Endothelial cell of umbilical vein (primary cell): ENCODE measurements at regions not wholly inside any gene's neighbourhood (a gene's known extent, or its start where the extent isn't known, plus 50 kb on each side); places are given as distances from the start of the nearest gene placed in this dataset.

Experiments used
- BruUV-seq: library from RNA; stranded (reverse); fragments of 400-500 nt; replicated peaks from 2 replicates; lab custom pipeline; 2021; lab: Mats Ljungman, UMichigan
- CTCF ChIA-PET: fragments of 300-600, 350-600 bp; sonication (Branson Sonifier 250); formaldehyde crosslinking; loops from one replicate; lab custom pipeline; 2021; ENCODE audit warnings: antibody characterized with exemption, inconsistent platforms; lab: Charles Lee
- POLR2A ChIA-PET: fragments of 300-600, 350-600 bp; sonication (Branson Sonifier 250); formaldehyde crosslinking; loops from one replicate; lab custom pipeline; 2021; ENCODE audit warnings: antibody characterized with exemption, inconsistent platforms; lab: Charles Lee
- DNase-seq: peaks from one replicate; pipeline ENCODE4 v3.0.0-alpha.2; 2011; ENCODE audit warnings: low read depth, low spot score
- FAIRE-seq: peaks from 2 replicates; lab custom pipeline; 2011; peaks lifted over from hg19 to GRCh38; lab: Jason Lieb, UNC
- H2AFZ ChIP-seq: 2 replicates; pipeline ENCODE4 v1.6.0; 2012; ENCODE audit warnings: low read depth, low read length, control low read depth, inconsistent platforms
- H3K27ac ChIP-seq: 2 replicates; pipeline ENCODE4 v1.5.1; 2011; ENCODE audit warnings: low read depth, mild to moderate bottlenecking, control low read depth, low read length, moderate library complexity; ENCODE audit not compliant: insufficient read depth
- H3K27me3 ChIP-seq, 2 experiments: 2 replicates each; pipeline versions ENCODE4 v1.6.0 to v1.6.1; 2011; ENCODE audit warnings: low read length in 2 of 2, mixed read lengths in 1 of 2; ENCODE audit not compliant: control insufficient read depth in 2 of 2, insufficient read depth in 2 of 2
- H3K36me3 ChIP-seq, 2 experiments: 2 replicates in 1 of 2; 3 replicates in 1 of 2; pipeline ENCODE4 v1.5.1; 2011; ENCODE audit warnings: low read length in 2 of 2, mild to moderate bottlenecking in 1 of 2, moderate library complexity in 1 of 2; ENCODE audit not compliant: control insufficient read depth in 2 of 2, insufficient read depth in 2 of 2; ENCODE audit errors: extremely low read depth in 1 of 2
- H3K4me1 ChIP-seq: 3 replicates; pipeline ENCODE4 v1.5.1; 2011; ENCODE audit warnings: mild to moderate bottlenecking, low read length; ENCODE audit not compliant: control insufficient read depth, insufficient read depth; ENCODE audit errors: extremely low read depth
- H3K4me2 ChIP-seq: 2 replicates; pipeline ENCODE4 v1.6.1; 2011; ENCODE audit warnings: low read length, control low read depth, mixed read lengths; ENCODE audit not compliant: insufficient read depth
- H3K4me3 ChIP-seq, 3 experiments: fragments of 200-600 bp in 1 of 3; sonication (generic), shearing (Covaris generic) in 1 of 3; replicated peaks in 1 of 3; 2 replicates each; pipeline ENCODE4 v1.5.1; 2011 to 2016; ENCODE audit warnings: control low read depth in 3 of 3, low read length in 3 of 3, mild to moderate bottlenecking in 2 of 3, inconsistent platforms in 1 of 3, low read depth in 1 of 3, moderate library complexity in 1 of 3; ENCODE audit not compliant: insufficient read depth in 1 of 3
- H3K79me2 ChIP-seq: 2 replicates; pipeline ENCODE4 v1.6.0; 2012; ENCODE audit warnings: low read length, inconsistent platforms; ENCODE audit not compliant: control insufficient read depth, insufficient read depth
- H3K9ac ChIP-seq: replicated peaks from 2 replicates; pipeline ENCODE3; 2011; ENCODE audit warnings: low read length, control low read depth; ENCODE audit not compliant: insufficient read depth; ENCODE audit errors: extremely low read depth
- H3K9me1 ChIP-seq: replicated peaks from 3 replicates; pipeline ENCODE4 v1.6.0; 2011; ENCODE audit warnings: mild to moderate bottlenecking, low read length; ENCODE audit not compliant: control insufficient read depth, insufficient read depth; ENCODE audit errors: extremely low read depth
- H3K9me3 ChIP-seq: replicated peaks from 2 replicates; pipeline ENCODE4 v1.5.1; 2012; ENCODE audit warnings: low read length, inconsistent platforms; ENCODE audit not compliant: control insufficient read depth, insufficient read depth
- H4K20me1 ChIP-seq: replicated peaks from 2 replicates; pipeline ENCODE3; 2011; ENCODE audit warnings: mild to moderate bottlenecking, low read length; ENCODE audit not compliant: control insufficient read depth, insufficient read depth; ENCODE audit errors: extremely low read depth
- CTCF ChIP-seq, 2 donors: IDR thresholded peaks; 1 replicate in 1 of 2; 2 replicates in 1 of 2; pipeline ENCODE4 v1.5.1; 2011; ENCODE audit warnings: low read length in 2 of 2, mild to moderate bottlenecking in 2 of 2, moderate library complexity in 2 of 2, control low read depth in 1 of 2, inconsistent platforms in 1 of 2, low read depth in 1 of 2; ENCODE audit not compliant: insufficient read depth in 1 of 2; ENCODE audit errors: extremely low read depth in 1 of 2
- EZH2 ChIP-seq: IDR thresholded peaks from 2 replicates; pipeline ENCODE4 v1.6.1; 2012; ENCODE audit warnings: borderline replicate concordance, low read depth, mild to moderate bottlenecking, moderate library complexity, low read length, inconsistent platforms; ENCODE audit not compliant: severe bottlenecking
- FOS ChIP-seq: IDR thresholded peaks from 2 replicates; pipeline ENCODE4 v1.6.1; 2011; ENCODE audit warnings: mild to moderate bottlenecking, low read length, moderate library complexity, borderline replicate concordance; ENCODE audit not compliant: insufficient read depth
- GATA2 ChIP-seq: IDR thresholded peaks from 2 replicates; pipeline ENCODE4 v1.7.0; 2011; ENCODE audit warnings: low read depth, mild to moderate bottlenecking, moderate library complexity, mixed read lengths, low read length; ENCODE audit not compliant: insufficient read length, insufficient read depth
- JUN ChIP-seq: IDR thresholded peaks from 2 replicates; pipeline ENCODE4 v1.6.1; 2011; ENCODE audit warnings: borderline replicate concordance, low read depth; ENCODE audit not compliant: insufficient read length, insufficient read depth
- MYC ChIP-seq: IDR thresholded peaks from one replicate; pipeline ENCODE4 v1.6.1; 2011; ENCODE audit warnings: mild to moderate bottlenecking, low read depth, low read length
- POLR2A ChIP-seq: IDR thresholded peaks from 2 replicates; pipeline ENCODE4 v1.6.1; 2012; ENCODE audit warnings: low read depth, mild to moderate bottlenecking, control low read depth, low read length
- POLR2AphosphoS5 ChIP-seq: IDR thresholded peaks from 2 replicates; pipeline ENCODE4 v1.6.1; 2012; ENCODE audit warnings: low read depth, mild to moderate bottlenecking, control low read depth, low read length, moderate library complexity; ENCODE audit not compliant: insufficient read depth
- dilution Hi-C: fragments of 300-500 bp; cut with MboI; formaldehyde crosslinking; loops from one replicate; pipeline ENCODE4 v1.15.0; 2019; ENCODE audit warnings: low sequenced_read_pairs; ENCODE audit not compliant: extremely low pct_ligation_motif_present
- intact Hi-C: fragments of 100-400 bp; cut with micrococcal nuclease; formaldehyde crosslinking; loops from one replicate; pipeline ENCODE4 v1.10.0; 2022
- TF ChIP-seq, protein P1 (sequence below): IDR thresholded peaks from 2 replicates; pipeline ENCODE4 v1.6.1; 2011; ENCODE audit not compliant: insufficient read depth, insufficient read length

GRCh38 chr4:179328627-179329026 lies 1886.4 kb upstream of the AGA start:
- POLR2A ChIA-PET, result no interaction called here
- no peak overlapping the region for H3K9ac ChIP-seq
- H3K36me3 ChIP-seq, result no peaks in the 10 kb centered on the region
- CTCF ChIA-PET, result no interaction called here
- DNase-seq, result no peak
- H3K4me1 ChIP-seq, result no peaks in the 10 kb centered on the region
- no peak overlapping the region for H2AFZ ChIP-seq
- no peak for FAIRE-seq
- intact Hi-C loops, result no loop called here
- H3K9me3 ChIP-seq, result peaks cover 7% of the 10 kb centered on the region
- H3K4me3 ChIP-seq, result no peak overlapping the region
- H3K4me2 ChIP-seq, result no peak overlapping the region
- TF ChIP-seq POLR2AphosphoS5 (no peak), CTCF (IDR thresholded peaks at IDR 0.05; ENCODE audit: extremely low read depth in 1 of 2, insufficient read depth in 1 of 2, low read depth in 1 of 2, low read length in 2 of 2) (no peak), JUN (no peak), MYC (no peak), EZH2 (no peak), POLR2A (no peak), FOS (no peak), GATA2 (no peak)
- TF ChIP-seq, protein P1, sequence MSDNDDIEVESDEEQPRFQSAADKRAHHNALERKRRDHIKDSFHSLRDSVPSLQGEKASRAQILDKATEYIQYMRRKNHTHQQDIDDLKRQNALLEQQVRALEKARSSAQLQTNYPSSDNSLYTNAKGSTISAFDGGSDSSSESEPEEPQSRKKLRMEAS, result no peak
- H3K27ac ChIP-seq, result no peak overlapping the region
- no peaks in the 10 kb centered on the region for H3K27me3 ChIP-seq
- H3K79me2 ChIP-seq, result no peaks in the 10 kb centered on the region
- H3K9me1 ChIP-seq, result no peaks in the 10 kb centered on the region
- BruUV-seq, result no TSS peak
- no peaks in the 10 kb centered on the region for H4K20me1 ChIP-seq
- dilution Hi-C loops, result no loop called here
